ENCODE measurements at regions not wholly inside any gene's neighbourhood (a gene's known extent, or its start where the extent isn't known, plus 50 kb on each side); places are given as distances from the start of the nearest gene placed in this dataset.

- Histone ChIP-seq H3K4me1 (ENCODE audit: insufficient read depth, low read length) (no peaks in the 10 kb centered on the region), H3K36me3 (ENCODE audit: insufficient read depth, low read length) (no peaks in the 10 kb centered on the region), H3K9ac (ENCODE audit: low read depth, low read length) (no peak overlapping the region), H3K9me3 (ENCODE audit: control insufficient read depth, insufficient read depth, low read length) (no peaks in the 10 kb centered on the region; the same call in 1 of the 2 replicates)
These were observed 259.9 kb downstream of the IRF8 start for GRCh38 chr16:86158688-86159360.

GRCh38 chr16:86165479-86165878 is 266.5 kb downstream of the IRF8 start:
- H3K9me3 ChIP-seq (ENCODE audit: control insufficient read depth, insufficient read depth, low read length): no peaks in the 10 kb centered on the region; the same call in 1 of the 2 replicates
- no peak overlapping the region for H3K9ac ChIP-seq (ENCODE audit: low read depth, low read length)
- no peaks in the 10 kb centered on the region for H3K4me1 ChIP-seq (ENCODE audit: insufficient read depth, low read length)
- H3K36me3 ChIP-seq (ENCODE audit: insufficient read depth, low read length): no peaks in the 10 kb centered on the region

- Histone ChIP-seq H3K36me3 (ENCODE audit: insufficient read depth, low read length) (no peaks in the 10 kb centered on the region), H3K9me3 (ENCODE audit: control insufficient read depth, insufficient read depth, low read length) (no peaks in the 10 kb centered on the region; the same call in 1 of the 2 replicates), H3K9ac (ENCODE audit: low read depth, low read length) (no peak overlapping the region), H3K4me1 (ENCODE audit: insufficient read depth, low read length) (no peaks in the 10 kb centered on the region)
These were observed 267.5 kb downstream of the IRF8 start for GRCh38 chr16:86166414-86166813.

- Histone ChIP-seq H3K4me1 (ENCODE audit: insufficient read depth, low read length) (no peaks in the 10 kb centered on the region), H3K9me3 (ENCODE audit: control insufficient read depth, insufficient read depth, low read length) (no peaks in the 10 kb centered on the region; the same call in 1 of the 2 replicates), H3K36me3 (ENCODE audit: insufficient read depth, low read length) (no peaks in the 10 kb centered on the region), H3K9ac (ENCODE audit: low read depth, low read length) (no peak overlapping the region)
These were observed 268.1 kb downstream of the IRF8 start for GRCh38 chr16:86167061-86167460.

GRCh38 chr16:86170720-86171119 is 271.8 kb downstream of the IRF8 start:
- Histone ChIP-seq H3K9me3 (ENCODE audit: control insufficient read depth, insufficient read depth, low read length) (no peaks in the 10 kb centered on the region; the same call in 1 of the 2 replicates), H3K36me3 (ENCODE audit: insufficient read depth, low read length) (no peaks in the 10 kb centered on the region), H3K4me1 (ENCODE audit: insufficient read depth, low read length) (no peaks in the 10 kb centered on the region), H3K9ac (ENCODE audit: low read depth, low read length) (no peak overlapping the region)

- Histone ChIP-seq H3K4me1 (ENCODE audit: insufficient read depth, low read length) (no peaks in the 10 kb centered on the region), H3K36me3 (ENCODE audit: insufficient read depth, low read length) (no peaks in the 10 kb centered on the region), H3K9ac (ENCODE audit: low read depth, low read length) (no peak overlapping the region), H3K9me3 (ENCODE audit: control insufficient read depth, insufficient read depth, low read length) (no peaks in the 10 kb centered on the region; the same call in 1 of the 2 replicates)
These were observed 272.4 kb downstream of the IRF8 start for GRCh38 chr16:86171329-86171728.

GRCh38 chr16:86175816-86176215 is 276.9 kb downstream of the IRF8 start:
- no peaks in the 10 kb centered on the region for H3K36me3 ChIP-seq (ENCODE audit: insufficient read depth, low read length)
- no peak overlapping the region for H3K9ac ChIP-seq (ENCODE audit: low read depth, low read length)
- no peaks in the 10 kb centered on the region for H3K4me1 ChIP-seq (ENCODE audit: insufficient read depth, low read length)
- H3K9me3 ChIP-seq (ENCODE audit: control insufficient read depth, insufficient read depth, low read length): no peaks in the 10 kb centered on the region; the same call in 1 of the 2 replicates

GRCh38 chr16:86176462-86176861 is 277.5 kb downstream of the IRF8 start:
- H3K9ac ChIP-seq (ENCODE audit: low read depth, low read length): no peak overlapping the region
- no peaks in the 10 kb centered on the region; the same call in none of the 2 replicates for H3K9me3 ChIP-seq (ENCODE audit: control insufficient read depth, insufficient read depth, low read length)
- no peaks in the 10 kb centered on the region for H3K36me3 ChIP-seq (ENCODE audit: insufficient read depth, low read length)
- H3K4me1 ChIP-seq (ENCODE audit: insufficient read depth, low read length): no peaks in the 10 kb centered on the region

GRCh38 chr16:86180244-86180643 is 281.3 kb downstream of the IRF8 start:
- H3K9me3 ChIP-seq (ENCODE audit: control insufficient read depth, insufficient read depth, low read length): no peaks in the 10 kb centered on the region; the same call in none of the 2 replicates
- H3K9ac ChIP-seq (ENCODE audit: low read depth, low read length): no peak overlapping the region
- H3K4me1 ChIP-seq (ENCODE audit: insufficient read depth, low read length): no peaks in the 10 kb centered on the region
- H3K36me3 ChIP-seq (ENCODE audit: insufficient read depth, low read length): no peaks in the 10 kb centered on the region

- Histone ChIP-seq H3K9me3 (ENCODE audit: control insufficient read depth, insufficient read depth, low read length) (no peaks in the 10 kb centered on the region; the same call in none of the 2 replicates), H3K9ac (ENCODE audit: low read depth, low read length) (no peak overlapping the region), H3K36me3 (ENCODE audit: insufficient read depth, low read length) (no peaks in the 10 kb centered on the region), H3K4me1 (ENCODE audit: insufficient read depth, low read length) (no peaks in the 10 kb centered on the region)
These were observed 281.8 kb downstream of the IRF8 start for GRCh38 chr16:86180780-86181179.

- Histone ChIP-seq H3K9me3 (ENCODE audit: control insufficient read depth, insufficient read depth, low read length) (no peaks in the 10 kb centered on the region; the same call in 1 of the 2 replicates), H3K9ac (ENCODE audit: low read depth, low read length) (no peak overlapping the region), H3K36me3 (ENCODE audit: insufficient read depth, low read length) (no peaks in the 10 kb centered on the region), H3K4me1 (ENCODE audit: insufficient read depth, low read length) (no peaks in the 10 kb centered on the region)
These were observed 282.6 kb downstream of the IRF8 start for GRCh38 chr16:86181526-86181925.

- H3K9me3 ChIP-seq (ENCODE audit: control insufficient read depth, insufficient read depth, low read length): no peaks in the 10 kb centered on the region; the same call in 1 of the 2 replicates
These were observed 285.2 kb downstream of the IRF8 start for GRCh38 chr16:86184185-86184584.

GRCh38 chr16:86185089-86185488 is 286.1 kb downstream of the IRF8 start:
- H3K36me3 ChIP-seq (ENCODE audit: insufficient read depth, low read length): no peaks in the 10 kb centered on the region
- H3K9me3 ChIP-seq (ENCODE audit: control insufficient read depth, insufficient read depth, low read length): no peaks in the 10 kb centered on the region; the same call in 1 of the 2 replicates
- no peaks in the 10 kb centered on the region for H3K4me1 ChIP-seq (ENCODE audit: insufficient read depth, low read length)
- H3K9ac ChIP-seq (ENCODE audit: low read depth, low read length): no peak overlapping the region

More at GRCh38 chr16:86184185-86184584, 285.2 kb downstream of the IRF8 start:
- H3K9ac ChIP-seq (ENCODE audit: low read depth, low read length): no peak overlapping the region
- H3K36me3 ChIP-seq (ENCODE audit: insufficient read depth, low read length): no peaks in the 10 kb centered on the region
- H3K4me1 ChIP-seq (ENCODE audit: insufficient read depth, low read length): no peaks in the 10 kb centered on the region

GRCh38 chr16:86186313-86186712 is 287.4 kb downstream of the IRF8 start:
- no peaks in the 10 kb centered on the region for H3K4me1 ChIP-seq (ENCODE audit: insufficient read depth, low read length)
- H3K9ac ChIP-seq (ENCODE audit: low read depth, low read length): no peak overlapping the region
- H3K36me3 ChIP-seq (ENCODE audit: insufficient read depth, low read length): no peaks in the 10 kb centered on the region
- no peaks in the 10 kb centered on the region; the same call in 1 of the 2 replicates for H3K9me3 ChIP-seq (ENCODE audit: control insufficient read depth, insufficient read depth, low read length)

- Histone ChIP-seq H3K4me1 (ENCODE audit: insufficient read depth, low read length) (no peaks in the 10 kb centered on the region), H3K36me3 (ENCODE audit: insufficient read depth, low read length) (no peaks in the 10 kb centered on the region)
These were observed 291.0 kb downstream of the IRF8 start for GRCh38 chr16:86189934-86190333.

More at GRCh38 chr16:86189934-86190333, 291.0 kb downstream of the IRF8 start:
- Histone ChIP-seq H3K9ac (ENCODE audit: low read depth, low read length) (no peak overlapping the region), H3K9me3 (ENCODE audit: control insufficient read depth, insufficient read depth, low read length) (no peaks in the 10 kb centered on the region)

Data from ES-I3 (cell line).